A549 (cell line): ENCODE measurements at regions not wholly inside any gene's neighbourhood (a gene's known extent, or its start where the extent isn't known, plus 50 kb on each side); places are given as distances from the start of the nearest gene placed in this dataset.
"Not testable (repeated sequence)": the region's sequence is repeated elsewhere in the genome, so short reads cannot be mapped to it uniquely, and the experiment has no call there.

Source experiments
- ATAC-seq, 2 experiments: fragments of 200-7000 bp in 1 of 2; fragments of >200 bp in 1 of 2; cut with Nextera tagmentation in 1 of 2; cut with Tn5 transposase in 1 of 2; 3 replicates each; pipeline versions ENCODE4 v1.8.0 to v1.9.1; 2018 to 2020; ENCODE audit warnings: mild to moderate bottlenecking in 1 of 2, moderate library complexity in 1 of 2
- CTCF ChIA-PET: fragments of 300-600 bp; sonication (Branson Sonifier 250); formaldehyde crosslinking; extraction: SDS; loops from one replicate; lab custom pipeline; 2021; ENCODE audit warnings: antibody characterized with exemption, inconsistent platforms; lab: Yijun Ruan, JAX
- POLR2A ChIA-PET: fragments of 350-600 bp; formaldehyde crosslinking; extraction: SDS; loops from one replicate; lab custom pipeline; 2021; ENCODE audit warnings: antibody characterized with exemption, inconsistent platforms; lab: Yijun Ruan, JAX
- DNase-seq, 2 experiments: peaks; one replicate each; pipeline versions ENCODE4 v3.0.0 to v3.0.0-alpha.2; 2011 to 2016; ENCODE audit warnings: low read depth in 1 of 2, low spot score in 1 of 2
- FAIRE-seq: peaks from 2 replicates; lab custom pipeline; 2011; peaks lifted over from hg19 to GRCh38; lab: Jason Lieb, UNC
- H3K27ac ChIP-seq, 2 experiments: fragments of >200 bp; sonication (Bioruptor Twin); formaldehyde crosslinking; 3 replicates each; pipeline ENCODE4 v1.5.1; 2016 to 2017
- H3K4me1 ChIP-seq: fragments of >200 bp; sonication (Bioruptor Twin); formaldehyde crosslinking; 3 replicates; pipeline ENCODE4 v1.6.1; 2016
- H3K4me2 ChIP-seq: fragments of >200 bp; sonication (Bioruptor Twin); formaldehyde crosslinking; 3 replicates; pipeline ENCODE4 v1.6.1; 2016
- H3K4me3 ChIP-seq: fragments of >200 bp; sonication (Bioruptor Twin); formaldehyde crosslinking; 3 replicates; pipeline ENCODE4 v1.5.1; 2016
- H3K9me3 ChIP-seq: fragments of >200 bp; sonication (Bioruptor Twin); formaldehyde crosslinking; 3 replicates; pipeline ENCODE4 v1.6.1; 2016
- CEBPB ChIP-seq, 2 experiments: fragments of >200 bp in 1 of 2; sonication (Bioruptor Twin) in 1 of 2; formaldehyde crosslinking in 1 of 2; IDR thresholded peaks; 2 replicates each; pipeline ENCODE4 v1.6.1; 2012 to 2016
- CHD4 ChIP-seq: fragments of 200-600 bp; sonication (generic); IDR thresholded peaks from 2 replicates; pipeline ENCODE4 v1.6.1; 2016; ENCODE audit warnings: antibody characterized with exemption, mild to moderate bottlenecking, borderline replicate concordance
- EHF ChIP-seq: fragments of 250-450 bp; sonication (Bioruptor Pico); IDR thresholded peaks from 2 replicates; pipeline ENCODE4 v1.5.0; 2020; ENCODE audit warnings: mild to moderate bottlenecking
- EP300 ChIP-seq, 2 experiments: fragments of >200 bp; sonication (Bioruptor Twin); formaldehyde crosslinking; IDR thresholded peaks; 2 replicates in 1 of 2; 3 replicates in 1 of 2; pipeline ENCODE4 v1.6.1; 2016 to 2017
- FOSB ChIP-seq: fragments of 250-450 bp; sonication (Bioruptor Pico); IDR thresholded peaks from 2 replicates; pipeline ENCODE4 v1.5.0; 2020; ENCODE audit warnings: mild to moderate bottlenecking, moderate library complexity
- FOSL2 ChIP-seq, 2 experiments: fragments of 450-650 bp in 1 of 2; fragments of >200 bp in 1 of 2; sonication (Bioruptor Twin) in 1 of 2; formaldehyde crosslinking; IDR thresholded peaks; 2 replicates each; pipeline versions ENCODE4 v1.5.0 to v1.6.1; 2016 to 2020; ENCODE audit warnings: mild to moderate bottlenecking in 1 of 2, moderate library complexity in 1 of 2
- HOXA7 ChIP-seq: fragments of 250-450 bp; sonication (Bioruptor Pico); IDR thresholded peaks from 2 replicates; pipeline ENCODE4 v1.5.0; 2020; ENCODE audit warnings: mild to moderate bottlenecking, moderate library complexity
- JUNB ChIP-seq: fragments of >200 bp; sonication (Bioruptor Twin); formaldehyde crosslinking; IDR thresholded peaks from 2 replicates; pipeline ENCODE4 v1.6.1; 2016
- MYC ChIP-seq: IDR thresholded peaks from 2 replicates; pipeline ENCODE4 v1.6.1; 2012; ENCODE audit warnings: mild to moderate bottlenecking, inconsistent platforms, low read length, improper control_type of control experiment, borderline replicate concordance
- NPAS2 ChIP-seq: fragments of 250-450 bp; sonication (Bioruptor Pico); IDR thresholded peaks from 2 replicates; pipeline ENCODE4 v1.8.0; 2022; ENCODE audit warnings: mild to moderate bottlenecking, moderate library complexity, borderline replicate concordance
- PBX3 ChIP-seq: IDR thresholded peaks from 2 replicates; pipeline ENCODE4 v1.6.1; 2012
- PHF8 ChIP-seq: fragments of 200-600 bp; sonication (generic); IDR thresholded peaks from 2 replicates; pipeline ENCODE4 v1.6.1; 2016; ENCODE audit warnings: low read depth, mild to moderate bottlenecking, antibody characterized with exemption, moderate library complexity, borderline replicate concordance
- POLR2A ChIP-seq: IDR thresholded peaks from 2 replicates; pipeline ENCODE4 v1.6.1; 2012; ENCODE audit warnings: mild to moderate bottlenecking, low read length
- SREBF2 ChIP-seq: fragments of 450-650 bp; IDR thresholded peaks from 2 replicates; pipeline ENCODE4 v1.6.1; 2014; ENCODE audit warnings: mild to moderate bottlenecking, moderate library complexity
- TFCP2L1 ChIP-seq: fragments of 250-450 bp; sonication (Bioruptor Pico); IDR thresholded peaks from 2 replicates; pipeline ENCODE4 v1.5.0; 2021; ENCODE audit warnings: mild to moderate bottlenecking
- USF2 ChIP-seq: fragments of 450-650 bp; IDR thresholded peaks from 2 replicates; pipeline ENCODE4 v1.6.1; 2014; ENCODE audit warnings: antibody characterized with exemption
- ZNF302 ChIP-seq: fragments of 250-450 bp; sonication (Bioruptor Pico); IDR thresholded peaks from 2 replicates; pipeline ENCODE4 v1.9.0; 2021; ENCODE audit warnings: inconsistent platforms, mild to moderate bottlenecking, moderate library complexity
- WGBS: methylation state at CpG from one replicate; pipeline ENCODE4 v1.1.6; 2017; ENCODE audit errors: missing lambda C conversion rate; 5-methylcytosine and 5-hydroxymethylcytosine counted together
- TF ChIP-seq, protein P1 (sequence below): IDR thresholded peaks from 2 replicates; pipeline ENCODE4 v1.6.1; 2012
- TF ChIP-seq, protein P2 (sequence below): fragments of >200 bp; sonication (Bioruptor Twin); formaldehyde crosslinking; IDR thresholded peaks from 2 replicates; pipeline ENCODE4 v1.6.1; 2016

GRCh38 chr21:28687586-28687985 is 305.1 kb downstream of the LTN1 start:
- WGBS: 18% methylated on average over 1 of the region's 1 CpG
- TF ChIP-seq, protein P1, sequence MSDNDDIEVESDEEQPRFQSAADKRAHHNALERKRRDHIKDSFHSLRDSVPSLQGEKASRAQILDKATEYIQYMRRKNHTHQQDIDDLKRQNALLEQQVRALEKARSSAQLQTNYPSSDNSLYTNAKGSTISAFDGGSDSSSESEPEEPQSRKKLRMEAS: no peak
- TF ChIP-seq PHF8 (no peak), TFCP2L1 (CRISPR knock-in tag) (no peak), JUNB (no peak), NPAS2 (no peak), FOSL2 (IDR thresholded peaks at IDR 0.05) (no peak), FOSL2 (CRISPR knock-in tag; IDR thresholded peaks at IDR 0.05) (no peak), HOXA7 (CRISPR knock-in tag) (no peak), CEBPB (IDR thresholded peaks at IDR 0.05) (no peak), SREBF2 (no peak), EP300 (IDR thresholded peaks at IDR 0.05) (no peak), CHD4 (no peak)
- POLR2A ChIA-PET: no interaction called here
- ATAC-seq (no peak), FAIRE-seq (no peak), DNase-seq (no peak)
- Histone ChIP-seq H3K9me3 (no peaks in the 10 kb centered on the region), H3K27ac (no peak overlapping the region), H3K4me2 (no peak overlapping the region), H3K4me3 (no peak overlapping the region), H3K4me1 (no peaks in the 10 kb centered on the region)
- CTCF ChIA-PET: no interaction called here

GRCh38 chr21:28683982-28684752 is 308.5 kb downstream of the LTN1 start:
- no peak for DNase-seq
- TF ChIP-seq, protein P2, sequence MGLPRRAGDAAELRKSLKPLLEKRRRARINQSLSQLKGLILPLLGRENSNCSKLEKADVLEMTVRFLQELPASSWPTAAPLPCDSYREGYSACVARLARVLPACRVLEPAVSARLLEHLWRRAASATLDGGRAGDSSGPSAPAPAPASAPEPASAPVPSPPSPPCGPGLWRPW: no peak
- no peak for TF ChIP-seq FOSB (CRISPR knock-in tag)
- Histone ChIP-seq H3K4me2 (no peak overlapping the region), H3K27ac (no peak overlapping the region), H3K9me3 (no peaks in the 10 kb centered on the region), H3K4me3 (no peak overlapping the region), H3K4me1 (no peaks in the 10 kb centered on the region)
- POLR2A ChIA-PET: no interaction called here
- FAIRE-seq: no peak
- CTCF ChIA-PET: interaction anchor here (0.5 to 1.1 kb wide), 2 partner anchors 61 to 276 kb away, joined by 3 to 4 read pairs; no protein-coding TSS in a partner anchor
- ATAC-seq: no peak
- 9% methylated on average over 6 of the region's 6 CpGs for WGBS

DNA sequence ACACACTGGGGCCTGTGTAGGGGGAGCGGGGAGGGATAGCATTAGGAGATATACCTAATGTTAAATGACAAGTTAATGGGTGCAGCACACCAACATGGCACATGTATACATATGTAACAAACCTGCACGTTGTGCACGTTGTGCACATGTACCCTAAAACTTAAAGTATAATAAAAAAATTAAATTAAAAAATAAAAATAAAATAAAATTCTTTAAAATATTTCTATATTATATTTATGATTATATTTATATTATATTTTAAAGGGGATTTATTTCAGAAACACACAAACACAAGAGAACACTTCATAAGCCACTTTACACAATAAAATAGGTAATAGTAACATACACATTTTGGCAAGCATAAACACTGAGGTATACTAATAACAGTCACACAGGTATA is 309.8 kb downstream of the LTN1 start:
- WGBS: 56% methylated on average over 3 of the region's 3 CpGs
- H3K9me3 ChIP-seq, POLR2A ChIA-PET, DNase-seq, CTCF ChIA-PET, H3K27ac ChIP-seq, FAIRE-seq, H3K4me1 ChIP-seq, H3K4me2 ChIP-seq, ATAC-seq, H3K4me3 ChIP-seq: not testable (repeated sequence)

GRCh38 chr21:28677096-28677495 is 315.6 kb downstream of the LTN1 start:
- H3K4me3 ChIP-seq, H3K9me3 ChIP-seq, H3K4me2 ChIP-seq, DNase-seq, H3K27ac ChIP-seq, FAIRE-seq, ATAC-seq, POLR2A ChIA-PET, CTCF ChIA-PET, H3K4me1 ChIP-seq: not testable (repeated sequence)
- 32% methylated on average over 11 of the region's 13 CpGs for WGBS

DNA sequence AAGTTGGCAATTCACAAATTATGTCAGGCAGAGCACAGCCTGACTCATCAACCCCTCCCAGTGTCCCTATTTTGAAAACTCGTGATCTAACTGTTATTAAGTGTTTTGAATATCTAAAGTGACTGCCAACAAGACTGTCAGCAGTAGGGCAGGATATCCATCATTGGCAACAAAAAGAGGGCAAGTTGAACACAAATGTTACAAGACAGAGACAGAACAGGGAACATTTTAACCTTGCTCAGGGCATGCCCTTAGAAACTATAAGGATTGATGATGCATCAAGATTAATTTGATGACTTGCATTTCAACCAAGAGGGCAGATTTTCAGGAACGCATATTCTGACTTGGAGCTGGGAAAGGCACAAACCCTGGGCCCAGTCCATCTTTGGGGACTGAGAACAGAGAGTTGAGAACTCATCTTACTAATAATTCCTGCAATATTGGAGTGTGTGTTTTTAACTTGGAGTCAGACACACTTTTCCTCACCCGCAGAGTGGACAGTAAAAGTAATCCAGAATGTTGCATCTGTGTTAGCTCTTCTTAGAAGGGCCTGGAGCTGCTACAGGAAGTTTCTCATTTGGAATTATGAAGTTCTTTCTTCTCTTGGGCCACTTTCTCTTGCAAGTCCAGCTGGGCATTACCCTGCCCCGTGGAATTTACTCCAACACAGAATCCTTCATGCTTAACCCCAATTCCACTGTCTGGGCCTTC is 317.2 kb downstream of the LTN1 start:
- no peak for DNase-seq
- ChIA-PET CTCF (interaction anchor here (0.6 kb wide), 1 partner anchor 593 kb away, joined by 3 read pairs; no protein-coding TSS in a partner anchor), POLR2A (no interaction called here)
- Histone ChIP-seq H3K9me3 (no peaks in the 10 kb centered on the region), H3K4me1 (no peaks in the 10 kb centered on the region), H3K27ac (no peak overlapping the region), H3K4me2 (no peak overlapping the region), H3K4me3 (no peak overlapping the region)
- 9% methylated on average over 4 of the region's 4 CpGs for WGBS
- no peak for FAIRE-seq
- no peak for TF ChIP-seq FOSL2 (IDR thresholded peaks at IDR 0.05)
- TF ChIP-seq FOSL2 (CRISPR knock-in tag; IDR thresholded peaks at IDR 0.05): no peak
- TF ChIP-seq ZNF302 (CRISPR knock-in tag): no peak
- no peak for TF ChIP-seq POLR2A
- no peak for TF ChIP-seq EHF (CRISPR knock-in tag)
- no peak for TF ChIP-seq MYC
- no peak for TF ChIP-seq PBX3
- TF ChIP-seq USF2: no peak
- TF ChIP-seq PHF8: no peak
- no peak for TF ChIP-seq FOSB (CRISPR knock-in tag)
- no peak for ATAC-seq
